HEK293 (cell line): ENCODE measurements at regions not wholly inside any gene's neighbourhood (a gene's known extent, or its start where the extent isn't known, plus 50 kb on each side); places are given as distances from the start of the nearest gene placed in this dataset.
"Not testable (repeated sequence)": the region's sequence is repeated elsewhere in the genome, so short reads cannot be mapped to it uniquely, and the experiment has no call there.

ENCODE experiments used
- CTCF ChIA-PET: fragments of 350-600 bp; formaldehyde crosslinking; extraction: SDS; loops from one replicate; lab custom pipeline; 2021; ENCODE audit warnings: antibody characterized with exemption; lab: Yijun Ruan, JAX
- POLR2A ChIA-PET: fragments of 300-600 bp; formaldehyde crosslinking; extraction: SDS; loops from one replicate; lab custom pipeline; 2020; ENCODE audit warnings: antibody characterized with exemption, inconsistent platforms; lab: Yijun Ruan, JAX
- H3K27ac ChIP-seq: fragments of 200-500 bp; sonication (Bioruptor generic); 2 replicates; pipeline ENCODE4 v1.5.1; 2014; ENCODE audit warnings: low read depth, low read length, control low read depth, inconsistent platforms; ENCODE audit errors: extremely low read depth
- H3K36me3 ChIP-seq, 2 experiments: fragments of 200-500 bp in 1 of 2; sonication (Bioruptor generic) in 1 of 2; 1 replicate in 1 of 2; 2 replicates in 1 of 2; pipeline ENCODE4 v1.5.1; 2014 to 2017; ENCODE audit warnings: inconsistent platforms in 2 of 2, low read length in 2 of 2; ENCODE audit not compliant: control insufficient read depth in 2 of 2, insufficient read depth in 1 of 2
- H3K4me1 ChIP-seq: fragments of 200-500 bp; sonication (Bioruptor generic); 2 replicates; pipeline ENCODE4 v1.5.1; 2014; ENCODE audit warnings: mild to moderate bottlenecking, low read length, inconsistent platforms; ENCODE audit not compliant: control insufficient read depth, insufficient read depth
- H3K4me3 ChIP-seq: 2 replicates; pipeline ENCODE4 v1.5.1; 2011; ENCODE audit warnings: low read depth, mild to moderate bottlenecking, control low read depth, low read length, moderate library complexity
- H3K9me3 ChIP-seq: fragments of 200-500 bp; sonication (Bioruptor generic); 2 replicates; pipeline ENCODE4 v1.5.1; 2014; ENCODE audit warnings: low read depth, low read length, inconsistent platforms; ENCODE audit not compliant: control insufficient read depth, insufficient read depth
- BCL11A ChIP-seq: fragments of 450-650 bp; formaldehyde crosslinking; IDR thresholded peaks from 2 replicates; pipeline ENCODE4 v1.5.1; 2016; ENCODE audit warnings: low read depth, missing biosample characterization, missing genetic modification characterization
- SCRT2 ChIP-seq: fragments of 450-650 bp; formaldehyde crosslinking; IDR thresholded peaks from 2 replicates; pipeline ENCODE4 v1.5.1; 2016; ENCODE audit warnings: missing biosample characterization, missing genetic modification characterization
- ZBTB26 ChIP-seq: fragments of 450-650 bp; formaldehyde crosslinking; optimal IDR thresholded peaks from 2 replicates; pipeline ENCODE3; 2016; ENCODE audit warnings: missing biosample characterization, mild to moderate bottlenecking, missing genetic modification characterization
- ZNF280C ChIP-seq: fragments of 450-650 bp; formaldehyde crosslinking; IDR thresholded peaks from 2 replicates; pipeline ENCODE4 v1.5.1; 2016; ENCODE audit warnings: missing biosample characterization, missing genetic modification characterization
- ZNF335 ChIP-seq: fragments of 450-650 bp; formaldehyde crosslinking; conservative IDR thresholded peaks from 2 replicates; pipeline ENCODE4 v1.5.1; 2016; ENCODE audit warnings: missing biosample characterization, missing genetic modification characterization
- ZNF488 ChIP-seq: fragments of 450-650 bp; formaldehyde crosslinking; IDR thresholded peaks from 2 replicates; pipeline ENCODE4 v1.5.1; 2016; ENCODE audit warnings: missing biosample characterization, missing genetic modification characterization
- ZNF518A ChIP-seq: fragments of 450-650 bp; formaldehyde crosslinking; conservative IDR thresholded peaks from 2 replicates; pipeline ENCODE4 v1.5.1; 2016; ENCODE audit warnings: low read depth, missing biosample characterization, missing genetic modification characterization
- ZNF530 ChIP-seq: fragments of 450-650 bp; formaldehyde crosslinking; IDR thresholded peaks from 2 replicates; pipeline ENCODE4 v1.5.1; 2016; ENCODE audit warnings: low read depth, missing biosample characterization, missing genetic modification characterization
- ZNF639 ChIP-seq: fragments of 450-650 bp; formaldehyde crosslinking; IDR thresholded peaks from 2 replicates; pipeline ENCODE4 v1.5.1; 2016; ENCODE audit warnings: missing biosample characterization, missing genetic modification characterization
- ZNF776 ChIP-seq: fragments of 450-650 bp; formaldehyde crosslinking; IDR thresholded peaks from 2 replicates; pipeline ENCODE4 v1.5.0; 2017; ENCODE audit warnings: missing biosample characterization, missing genetic modification characterization, borderline replicate concordance
- ZNF785 ChIP-seq: fragments of 450-650 bp; formaldehyde crosslinking; IDR thresholded peaks from 2 replicates; pipeline ENCODE4 v1.5.1; 2016; ENCODE audit warnings: missing biosample characterization, missing genetic modification characterization
- ZNF843 ChIP-seq: fragments of 450-650 bp; formaldehyde crosslinking; IDR thresholded peaks from 2 replicates; pipeline ENCODE4 v1.5.1; 2016; ENCODE audit warnings: missing biosample characterization, missing genetic modification characterization
- TF ChIP-seq, protein P1 (sequence below): sonication (generic); formaldehyde crosslinking; IDR thresholded peaks from 2 replicates; pipeline ENCODE4 v1.8.1; 2022; ENCODE audit warnings: mild to moderate bottlenecking, moderate library complexity, missing genetic modification reagents
- TF ChIP-seq, protein P2 (sequence below): fragments of 450-650 bp; formaldehyde crosslinking; IDR thresholded peaks from 2 replicates; pipeline ENCODE4 v1.5.1; 2016; ENCODE audit warnings: missing biosample characterization, missing genetic modification characterization
- TF ChIP-seq, protein P3 (sequence below): fragments of 450-650 bp; formaldehyde crosslinking; IDR thresholded peaks from 2 replicates; pipeline ENCODE4 v1.5.1; 2017; ENCODE audit warnings: missing biosample characterization, missing genetic modification characterization

GRCh38 chr1:72431810-72432209, 149.5 kb upstream of the NEGR1 start:
- TF ChIP-seq SCRT2 (tag by site-specific recombination) (no peak), ZNF530 (no peak), ZNF335 (tag by site-specific recombination) (no peak), ZNF843 (no peak), ZNF518A (tag by site-specific recombination) (no peak), ZNF776 (no peak), BCL11A (tag by site-specific recombination) (no peak), ZNF785 (tag by site-specific recombination) (no peak), ZBTB26 (tag by site-specific recombination) (no peak), ZNF639 (tag by site-specific recombination) (no peak), ZNF488 (tag by site-specific recombination) (no peak), ZNF280C (no peak)
- TF ChIP-seq, protein P1, sequence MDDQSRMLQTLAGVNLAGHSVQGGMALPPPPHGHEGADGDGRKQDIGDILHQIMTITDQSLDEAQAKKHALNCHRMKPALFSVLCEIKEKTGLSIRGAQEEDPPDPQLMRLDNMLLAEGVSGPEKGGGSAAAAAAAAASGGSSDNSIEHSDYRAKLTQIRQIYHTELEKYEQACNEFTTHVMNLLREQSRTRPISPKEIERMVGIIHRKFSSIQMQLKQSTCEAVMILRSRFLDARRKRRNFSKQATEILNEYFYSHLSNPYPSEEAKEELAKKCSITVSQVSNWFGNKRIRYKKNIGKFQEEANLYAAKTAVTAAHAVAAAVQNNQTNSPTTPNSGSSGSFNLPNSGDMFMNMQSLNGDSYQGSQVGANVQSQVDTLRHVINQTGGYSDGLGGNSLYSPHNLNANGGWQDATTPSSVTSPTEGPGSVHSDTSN = no peak
- TF ChIP-seq, protein P2, sequence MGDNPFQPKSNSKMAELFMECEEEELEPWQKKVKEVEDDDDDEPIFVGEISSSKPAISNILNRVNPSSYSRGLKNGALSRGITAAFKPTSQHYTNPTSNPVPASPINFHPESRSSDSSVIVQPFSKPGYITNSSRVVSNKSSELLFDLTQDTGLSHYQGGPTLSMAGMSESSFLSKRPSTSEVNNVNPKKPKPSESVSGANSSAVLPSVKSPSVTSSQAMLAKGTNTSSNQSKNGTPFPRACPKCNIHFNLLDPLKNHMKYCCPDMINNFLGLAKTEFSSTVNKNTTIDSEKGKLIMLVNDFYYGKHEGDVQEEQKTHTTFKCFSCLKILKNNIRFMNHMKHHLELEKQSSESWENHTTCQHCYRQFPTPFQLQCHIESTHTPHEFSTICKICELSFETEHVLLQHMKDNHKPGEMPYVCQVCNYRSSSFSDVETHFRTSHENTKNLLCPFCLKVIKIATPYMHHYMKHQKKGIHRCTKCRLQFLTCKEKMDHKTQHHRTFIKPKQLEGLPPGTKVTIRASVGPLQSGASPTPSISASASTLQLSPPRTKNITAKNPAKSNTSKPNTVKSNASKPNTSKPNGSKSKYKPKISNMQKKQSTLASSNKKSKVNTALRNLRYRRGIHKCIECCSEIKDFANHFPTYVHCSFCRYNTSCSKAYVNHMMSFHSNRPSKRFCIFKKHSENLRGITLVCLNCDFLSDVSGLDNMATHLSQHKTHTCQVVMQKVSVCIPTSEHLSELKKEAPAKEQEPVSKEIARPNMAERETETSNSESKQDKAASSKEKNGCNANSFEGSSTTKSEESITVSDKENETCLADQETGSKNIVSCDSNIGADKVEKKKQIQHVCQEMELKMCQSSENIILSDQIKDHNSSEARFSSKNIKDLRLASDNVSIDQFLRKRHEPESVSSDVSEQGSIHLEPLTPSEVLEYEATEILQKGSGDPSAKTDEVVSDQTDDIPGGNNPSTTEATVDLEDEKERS (tag by site-specific recombination) = no peak
- TF ChIP-seq, protein P3, sequence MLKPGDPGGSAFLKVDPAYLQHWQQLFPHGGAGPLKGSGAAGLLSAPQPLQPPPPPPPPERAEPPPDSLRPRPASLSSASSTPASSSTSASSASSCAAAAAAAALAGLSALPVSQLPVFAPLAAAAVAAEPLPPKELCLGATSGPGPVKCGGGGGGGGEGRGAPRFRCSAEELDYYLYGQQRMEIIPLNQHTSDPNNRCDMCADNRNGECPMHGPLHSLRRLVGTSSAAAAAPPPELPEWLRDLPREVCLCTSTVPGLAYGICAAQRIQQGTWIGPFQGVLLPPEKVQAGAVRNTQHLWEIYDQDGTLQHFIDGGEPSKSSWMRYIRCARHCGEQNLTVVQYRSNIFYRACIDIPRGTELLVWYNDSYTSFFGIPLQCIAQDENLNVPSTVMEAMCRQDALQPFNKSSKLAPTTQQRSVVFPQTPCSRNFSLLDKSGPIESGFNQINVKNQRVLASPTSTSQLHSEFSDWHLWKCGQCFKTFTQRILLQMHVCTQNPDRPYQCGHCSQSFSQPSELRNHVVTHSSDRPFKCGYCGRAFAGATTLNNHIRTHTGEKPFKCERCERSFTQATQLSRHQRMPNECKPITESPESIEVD = no peak
- POLR2A ChIA-PET = no interaction called here
- Histone ChIP-seq H3K27ac (no peak overlapping the region), H3K4me3 (no peak overlapping the region), H3K4me1 (no peaks in the 10 kb centered on the region), H3K36me3 (no peaks in the 10 kb centered on the region), H3K9me3 (no peaks in the 10 kb centered on the region)
- CTCF ChIA-PET = no interaction called here

DNA sequence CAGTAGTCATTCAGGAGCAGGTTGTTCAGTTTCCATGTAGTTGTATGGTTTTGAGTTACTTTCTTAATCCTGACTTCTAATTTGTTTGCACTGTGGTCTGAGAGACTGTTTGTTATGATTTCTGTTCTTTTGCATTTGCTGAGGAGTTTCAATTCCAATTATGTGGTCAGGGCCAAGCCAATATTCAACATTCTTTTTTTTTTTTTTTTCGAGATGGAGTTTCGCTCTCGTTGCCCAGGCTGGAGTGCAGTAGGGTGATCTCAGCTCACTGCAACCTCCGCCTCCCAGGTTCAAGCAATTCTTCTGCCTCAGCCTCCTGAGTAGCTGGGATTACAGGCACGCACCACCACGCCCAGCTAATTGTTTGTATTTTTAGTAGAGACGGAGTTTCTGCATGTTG, 145.9 kb upstream of the NEGR1 start:
- H3K4me3 ChIP-seq, H3K27ac ChIP-seq, H3K36me3 ChIP-seq, H3K9me3 ChIP-seq, CTCF ChIA-PET, POLR2A ChIA-PET, H3K4me1 ChIP-seq: not testable (repeated sequence)
